ENCODE measurements at regions not wholly inside any gene's neighbourhood (a gene's known extent, or its start where the extent isn't known, plus 50 kb on each side); places are given as distances from the start of the nearest gene placed in this dataset.

GRCh38 chr21:27817902-27818623 lies 851.2 kb upstream of the ADAMTS5 start:
- Histone ChIP-seq H3K27ac (no peak overlapping the region), H3K27me3 (no peaks in the 10 kb centered on the region), H3K36me3 (no peaks in the 10 kb centered on the region), H3K9me3 (no peaks in the 10 kb centered on the region), H3K4me3 (no peak overlapping the region), H3K4me1 (no peaks in the 10 kb centered on the region)
- no peak for DNase-seq (ENCODE audit: low spot score in 2 of 2)
- no peak for TF ChIP-seq EP300 (IDR thresholded peaks at IDR 0.05)
- TF ChIP-seq POLR2A (IDR thresholded peaks at IDR 0.05): no peak
- no peak for TF ChIP-seq CTCF (IDR thresholded peaks at IDR 0.05)
- TF ChIP-seq POLR2AphosphoS5 (IDR thresholded peaks at IDR 0.05): no peak
- WGBS: 94% methylated on average over 5 of the region's 5 CpGs

- H3K36me3 ChIP-seq: no peaks in the 10 kb centered on the region
- H3K9me3 ChIP-seq: no peaks in the 10 kb centered on the region
- 53% methylated on average over 1 of the region's 1 CpG for WGBS
- no peaks in the 10 kb centered on the region for H3K4me1 ChIP-seq
- H3K27ac ChIP-seq: no peak overlapping the region
- no peaks in the 10 kb centered on the region for H3K27me3 ChIP-seq
- H3K4me3 ChIP-seq: no peak overlapping the region
- TF ChIP-seq POLR2A (IDR thresholded peaks at IDR 0.05) (no peak), POLR2AphosphoS5 (IDR thresholded peaks at IDR 0.05) (no peak), EP300 (IDR thresholded peaks at IDR 0.05) (no peak), CTCF (IDR thresholded peaks at IDR 0.05) (no peak)
- no peak for DNase-seq (ENCODE audit: low spot score in 2 of 2)
Measured at GRCh38 chr21:27817074-27817473, 850.2 kb upstream of the ADAMTS5 start.

GRCh38 chr21:27816301-27816700 lies 849.4 kb upstream of the ADAMTS5 start:
- Histone ChIP-seq H3K27ac (no peak overlapping the region), H3K9me3 (no peaks in the 10 kb centered on the region), H3K4me3 (no peak overlapping the region), H3K4me1 (no peaks in the 10 kb centered on the region), H3K27me3 (no peaks in the 10 kb centered on the region), H3K36me3 (no peaks in the 10 kb centered on the region)
- WGBS: 79% methylated on average over 4 of the region's 4 CpGs
- no peak for DNase-seq (ENCODE audit: low spot score in 2 of 2)
- TF ChIP-seq CTCF (IDR thresholded peaks at IDR 0.05): no peak
- no peak for TF ChIP-seq POLR2AphosphoS5 (IDR thresholded peaks at IDR 0.05)
- TF ChIP-seq EP300 (IDR thresholded peaks at IDR 0.05): no peak
- no peak for TF ChIP-seq POLR2A (IDR thresholded peaks at IDR 0.05)

- no peaks in the 10 kb centered on the region for H3K36me3 ChIP-seq
- no peak overlapping the region for H3K27ac ChIP-seq
- H3K4me1 ChIP-seq: no peaks in the 10 kb centered on the region
- 62% methylated on average over 1 of the region's 1 CpG for WGBS
- TF ChIP-seq CTCF (IDR thresholded peaks at IDR 0.05) (no peak), POLR2A (IDR thresholded peaks at IDR 0.05) (no peak), EP300 (IDR thresholded peaks at IDR 0.05) (no peak)
- DNase-seq (ENCODE audit: low spot score in 2 of 2): no peak
- H3K4me3 ChIP-seq: no peak overlapping the region
- H3K27me3 ChIP-seq: no peaks in the 10 kb centered on the region
- H3K9me3 ChIP-seq: no peaks in the 10 kb centered on the region
Measured at GRCh38 chr21:27814226-27814625, 847.3 kb upstream of the ADAMTS5 start.

- H3K27ac ChIP-seq: no peak overlapping the region
- H3K36me3 ChIP-seq: no peaks in the 10 kb centered on the region
- no peak overlapping the region for H3K4me3 ChIP-seq
- no peaks in the 10 kb centered on the region for H3K27me3 ChIP-seq
- TF ChIP-seq POLR2A (IDR thresholded peaks at IDR 0.05) (no peak), EP300 (IDR thresholded peaks at IDR 0.05) (no peak), CTCF (IDR thresholded peaks at IDR 0.05) (no peak), POLR2AphosphoS5 (IDR thresholded peaks at IDR 0.05) (no peak)
- no peaks in the 10 kb centered on the region for H3K9me3 ChIP-seq
- no peak for DNase-seq (ENCODE audit: low spot score in 2 of 2)
- 52% methylated on average over 8 of the region's 8 CpGs for WGBS
- no peaks in the 10 kb centered on the region for H3K4me1 ChIP-seq
Measured at GRCh38 chr21:27813750-27814149, 846.9 kb upstream of the ADAMTS5 start.

Data from suprapubic skin (tissue), 4 donors.